Ammon's horn (tissue), 1 donor: ENCODE measurements at regions not wholly inside any gene's neighbourhood (a gene's known extent, or its start where the extent isn't known, plus 50 kb on each side); places are given as distances from the start of the nearest gene placed in this dataset.

Source experiments
- DNase-seq: peaks from one replicate; pipeline ENCODE4 v3.0.0-alpha.2; 2016; ENCODE audit warnings: low spot score

- no peak for DNase-seq
Measured at GRCh38 chr2:6417050-6417449, 448.7 kb downstream of the CMPK2 start.

DNA sequence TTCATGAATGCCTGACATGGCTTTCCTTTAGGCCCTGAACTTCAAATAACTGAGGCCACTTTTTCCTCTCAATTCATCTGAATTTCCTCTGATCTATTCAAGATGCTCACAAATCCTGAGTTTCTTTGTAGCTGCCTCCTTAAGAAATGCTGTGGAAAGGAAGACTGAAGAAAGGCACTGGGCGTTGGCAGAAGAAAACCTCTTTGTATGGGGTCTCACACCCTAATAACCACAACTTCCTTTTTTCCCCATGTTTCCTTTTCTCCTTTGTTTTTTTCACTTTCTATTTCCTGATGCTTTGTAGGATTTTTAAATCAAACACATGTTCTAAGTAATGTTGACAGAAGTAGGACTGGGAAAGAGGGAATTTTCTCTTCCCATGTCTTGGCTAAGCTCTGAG is 447.4 kb downstream of the CMPK2 start:
- DNase-seq: no peak

GRCh38 chr2:6421138-6421730 is 444.5 kb downstream of the CMPK2 start:
- no peak for DNase-seq

- no peak for DNase-seq
Measured at GRCh38 chr2:6421888-6422287, 443.8 kb downstream of the CMPK2 start.

- DNase-seq: peak; percentile 3
Measured at GRCh38 chr2:6423157-6423556, 442.6 kb downstream of the CMPK2 start.

- no peak for DNase-seq
Measured at GRCh38 chr2:6423944-6424343, 441.8 kb downstream of the CMPK2 start.

- DNase-seq: no peak
Measured at GRCh38 chr2:6425032-6425431, 440.7 kb downstream of the CMPK2 start.

- no peak for DNase-seq
Measured at GRCh38 chr2:6429210-6429986, 436.3 kb downstream of the CMPK2 start.

DNA sequence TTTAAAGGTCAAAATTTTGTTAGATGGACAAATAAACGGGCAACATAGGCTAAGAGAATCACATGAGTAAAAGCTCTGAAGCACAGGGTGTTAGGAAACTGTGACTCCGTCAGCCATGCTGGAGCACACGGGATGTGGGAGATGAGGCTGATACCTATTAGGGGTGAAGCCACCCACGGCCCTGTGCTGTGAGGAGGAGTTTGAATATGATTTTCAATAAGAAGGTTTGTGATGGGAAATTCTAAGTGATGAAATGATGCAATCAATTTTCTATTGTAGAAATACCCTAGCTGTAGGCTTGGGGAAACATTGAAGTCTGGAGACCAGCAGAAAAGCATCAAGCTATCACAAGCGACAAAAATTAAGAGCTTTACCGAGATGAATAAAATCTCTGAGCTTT is 431.3 kb downstream of the CMPK2 start:
- DNase-seq: no peak

GRCh38 chr2:6441800-6442199 is 423.9 kb downstream of the CMPK2 start:
- DNase-seq: no peak

GRCh38 chr2:6442252-6442985 is 423.3 kb downstream of the CMPK2 start:
- DNase-seq: no peak

DNA sequence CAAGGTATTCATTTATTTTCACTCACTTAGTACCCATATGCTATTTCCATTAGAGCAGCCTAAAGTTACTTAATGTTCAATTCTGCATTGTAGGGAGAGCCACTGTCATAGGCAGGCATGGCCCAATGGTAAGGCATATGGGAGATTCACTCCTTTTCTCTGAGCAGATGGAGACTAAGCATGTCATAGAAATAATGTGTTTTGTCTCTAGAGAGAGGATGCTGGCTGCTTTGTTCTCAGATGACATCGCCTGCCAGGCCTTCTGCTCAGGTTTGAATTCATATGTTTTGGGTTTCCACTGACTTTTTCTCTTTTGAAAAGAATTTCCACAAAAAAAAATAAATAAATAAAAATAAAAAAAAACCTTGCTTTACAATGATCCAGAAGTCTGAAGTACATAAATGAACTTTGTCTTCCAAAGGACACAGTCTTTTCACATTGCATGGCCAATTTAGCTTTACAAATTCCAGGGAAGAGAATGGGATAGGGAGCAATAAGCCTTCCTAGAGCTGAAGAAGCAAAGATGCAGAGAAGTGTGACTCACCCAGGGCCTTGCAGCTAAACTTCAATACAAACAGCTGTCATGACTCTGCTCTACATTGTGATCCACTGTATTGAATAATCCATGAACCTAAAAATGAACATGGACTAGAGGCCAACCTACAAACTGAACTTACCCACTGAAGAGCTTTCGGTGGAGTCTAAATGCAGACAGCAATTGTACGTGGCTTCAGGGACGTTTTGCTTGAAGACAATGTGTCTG is 422.5 kb downstream of the CMPK2 start:
- peak; percentile 42 for DNase-seq

- DNase-seq: no peak
Measured at GRCh38 chr2:6444514-6444913, 421.2 kb downstream of the CMPK2 start.

DNA sequence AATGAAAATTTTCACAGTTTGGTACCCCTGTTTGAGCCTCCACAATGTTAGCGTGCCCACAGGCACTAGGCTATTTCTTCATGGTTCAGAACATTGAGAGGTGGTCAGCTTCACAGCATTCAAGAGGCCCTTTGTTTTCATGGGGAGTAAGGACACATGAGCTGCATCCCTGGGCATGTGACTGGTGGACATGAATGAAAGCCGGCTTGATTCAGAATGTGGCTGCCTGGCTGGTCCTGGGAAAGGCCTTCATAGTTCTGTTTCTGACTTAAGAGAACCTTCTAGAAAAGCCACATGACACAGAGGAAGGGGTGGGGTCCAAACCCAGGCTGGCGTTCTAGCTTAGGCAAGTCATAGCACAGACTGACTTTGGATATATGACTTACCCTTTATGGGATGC is 420.6 kb downstream of the CMPK2 start:
- DNase-seq: no peak

- DNase-seq: no peak
Measured at GRCh38 chr2:6446938-6447608, 418.6 kb downstream of the CMPK2 start.

DNA sequence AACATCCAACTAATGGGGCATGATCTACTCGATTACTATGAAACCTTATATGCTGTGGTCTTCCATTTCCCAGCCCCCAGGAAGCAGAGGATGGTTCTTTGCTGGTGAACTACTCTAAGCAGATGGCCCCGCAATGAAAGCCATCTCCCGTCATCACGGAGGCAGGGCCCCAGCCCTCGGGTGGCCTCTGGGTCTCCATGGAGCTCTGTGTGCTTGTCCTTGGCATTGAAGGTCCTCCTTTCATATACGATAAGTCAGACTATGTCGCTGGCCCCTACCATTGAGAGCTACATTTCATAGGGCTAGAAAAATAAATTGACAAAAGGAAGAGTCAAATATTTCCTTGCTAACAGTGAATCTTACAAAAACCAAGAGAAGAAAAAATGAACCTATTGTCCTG is 416.8 kb downstream of the CMPK2 start:
- DNase-seq: no peak

DNA sequence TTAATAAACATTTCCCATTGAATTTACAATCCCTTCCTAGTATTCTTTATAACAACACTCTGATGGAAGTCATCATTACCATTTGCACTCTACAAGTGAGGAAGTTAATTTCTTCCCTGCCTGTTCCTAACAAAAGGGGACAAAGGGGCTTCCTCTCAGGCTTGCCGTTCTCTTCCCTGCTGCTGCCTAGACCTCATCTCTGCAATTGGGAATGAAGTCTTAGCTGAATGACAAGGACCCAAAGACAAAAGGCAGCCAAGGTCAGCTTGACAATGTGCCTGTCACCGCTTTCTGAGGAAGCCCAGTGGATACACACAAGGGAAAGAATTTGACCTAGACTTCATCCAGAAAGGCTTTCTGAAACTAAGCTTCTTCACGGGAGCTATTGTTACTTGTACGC is 416.4 kb downstream of the CMPK2 start:
- DNase-seq: no peak

GRCh38 chr2:6452702-6453481 is 412.8 kb downstream of the CMPK2 start:
- DNase-seq: no peak

DNA sequence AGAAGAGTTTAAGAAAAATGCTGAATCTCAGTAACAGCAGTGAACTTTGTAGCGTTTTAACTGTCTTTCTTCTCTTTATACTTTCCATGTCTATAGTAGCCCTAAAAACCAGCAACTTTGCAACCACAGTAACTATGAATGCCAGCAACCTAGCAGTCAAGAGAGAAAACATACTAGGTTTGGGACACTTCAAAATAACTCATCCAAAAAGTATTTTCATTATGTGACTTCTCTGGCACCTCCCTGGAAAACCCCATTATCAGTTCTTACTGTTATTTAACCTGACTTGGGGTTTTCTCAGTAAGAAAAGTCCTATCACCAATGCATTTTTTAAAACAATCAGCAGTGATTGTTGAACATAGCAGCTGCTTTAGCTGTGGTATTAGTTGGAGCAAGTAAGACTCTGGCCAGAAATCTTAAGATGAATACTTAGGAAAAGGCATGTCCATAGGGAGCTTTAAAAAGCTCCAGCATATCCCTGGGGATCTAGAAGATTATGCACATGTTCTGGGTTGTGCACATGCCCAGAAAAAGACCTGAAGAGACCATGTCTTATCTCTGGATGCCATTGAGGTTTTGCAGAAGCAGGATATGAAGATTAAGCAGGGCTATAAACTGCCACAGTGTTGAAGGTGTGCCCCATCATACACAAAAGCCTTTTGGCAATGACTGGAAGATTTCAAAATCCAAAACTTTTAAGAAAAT is 411.3 kb downstream of the CMPK2 start:
- no peak for DNase-seq

GRCh38 chr2:6459138-6459537 is 406.6 kb downstream of the CMPK2 start:
- no peak for DNase-seq
